AG04450 (cell line): ENCODE measurements at regions not wholly inside any gene's neighbourhood (a gene's known extent, or its start where the extent isn't known, plus 50 kb on each side); places are given as distances from the start of the nearest gene placed in this dataset.

Experiments used
- CTCF ChIA-PET: fragments of 300-600, 350-600 bp; formaldehyde crosslinking; extraction: SDS; loops from one replicate; lab custom pipeline; 2022; ENCODE audit warnings: antibody characterized with exemption, inconsistent platforms; lab: Charles Lee
- POLR2A ChIA-PET: fragments of 350-600 bp; formaldehyde crosslinking; extraction: SDS; loops from one replicate; lab custom pipeline; 2021; ENCODE audit warnings: antibody characterized with exemption, inconsistent platforms; lab: Yijun Ruan, JAX
- DNase-seq: peaks from one replicate; pipeline ENCODE4 v3.0.0-alpha.2; 2011; ENCODE audit warnings: low read depth, low spot score
- H3K27ac ChIP-seq: one replicate; pipeline ENCODE4 v1.5.1; 2012; ENCODE audit warnings: low read depth, low read length, control low read depth
- H3K27me3 ChIP-seq: one replicate; pipeline ENCODE4 v1.6.0; 2012; ENCODE audit warnings: low read length; ENCODE audit not compliant: control insufficient read depth, insufficient read depth
- H3K4me3 ChIP-seq: 2 replicates; pipeline ENCODE4 v1.5.1; 2011; ENCODE audit warnings: mild to moderate bottlenecking, low read depth, low read length, control low read depth
- H3K9me3 ChIP-seq: 2 replicates; pipeline ENCODE4 v1.5.1; 2012; ENCODE audit warnings: low read length; ENCODE audit not compliant: control insufficient read depth, insufficient read depth
- TF ChIP-seq, protein P1 (sequence below): IDR thresholded peaks from 2 replicates; pipeline ENCODE4 v1.5.1; 2011; ENCODE audit warnings: low read depth, low read length, control low read depth, inconsistent platforms

DNA sequence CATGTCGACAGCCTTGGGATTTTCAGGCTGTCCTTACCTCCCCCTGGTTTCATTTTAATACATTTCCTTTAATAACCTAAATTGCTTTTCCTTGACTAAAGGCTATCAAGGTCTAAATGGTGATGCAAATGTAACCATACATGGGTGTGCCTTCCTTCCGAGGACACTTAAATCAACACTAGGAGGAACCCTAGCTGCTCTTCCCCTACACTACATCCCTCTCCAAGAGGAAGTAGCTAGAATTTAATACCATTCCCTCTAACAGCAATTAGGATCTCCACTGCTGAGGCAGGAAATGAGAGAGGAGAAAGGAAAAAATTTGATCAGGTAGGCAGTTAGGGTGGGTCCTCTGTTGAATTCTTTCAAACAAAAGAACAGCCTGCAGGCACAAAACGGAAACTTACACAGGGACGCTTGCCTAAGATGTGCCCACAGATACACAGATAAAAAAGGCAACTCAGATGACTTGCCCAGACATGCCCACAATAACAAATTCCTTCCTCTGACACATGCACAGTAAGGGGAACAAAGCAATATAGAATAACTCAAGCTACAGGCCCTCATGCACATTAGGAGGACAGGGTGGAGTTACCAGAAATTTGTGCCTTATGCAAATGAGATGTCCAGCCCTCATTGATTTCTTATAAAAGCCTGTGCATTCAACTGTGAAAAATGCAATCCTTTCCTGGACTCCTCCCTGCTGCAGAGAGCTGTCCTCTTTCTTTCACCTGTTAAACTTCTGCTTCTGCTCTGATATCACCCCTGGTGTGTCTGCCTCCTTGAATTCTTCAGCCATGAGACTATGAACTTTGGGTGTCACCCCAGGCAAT lies 1024.4 kb upstream of the CADM2 start:
- CTCF ChIA-PET: no interaction called here
- peaks cover 6% of the 10 kb centered on the region for H3K9me3 ChIP-seq
- POLR2A ChIA-PET: no interaction called here
- H3K4me3 ChIP-seq: no peak overlapping the region
- H3K27me3 ChIP-seq: no peaks in the 10 kb centered on the region
- no peak for DNase-seq
- H3K27ac ChIP-seq: no peak overlapping the region
- TF ChIP-seq, protein P1, sequence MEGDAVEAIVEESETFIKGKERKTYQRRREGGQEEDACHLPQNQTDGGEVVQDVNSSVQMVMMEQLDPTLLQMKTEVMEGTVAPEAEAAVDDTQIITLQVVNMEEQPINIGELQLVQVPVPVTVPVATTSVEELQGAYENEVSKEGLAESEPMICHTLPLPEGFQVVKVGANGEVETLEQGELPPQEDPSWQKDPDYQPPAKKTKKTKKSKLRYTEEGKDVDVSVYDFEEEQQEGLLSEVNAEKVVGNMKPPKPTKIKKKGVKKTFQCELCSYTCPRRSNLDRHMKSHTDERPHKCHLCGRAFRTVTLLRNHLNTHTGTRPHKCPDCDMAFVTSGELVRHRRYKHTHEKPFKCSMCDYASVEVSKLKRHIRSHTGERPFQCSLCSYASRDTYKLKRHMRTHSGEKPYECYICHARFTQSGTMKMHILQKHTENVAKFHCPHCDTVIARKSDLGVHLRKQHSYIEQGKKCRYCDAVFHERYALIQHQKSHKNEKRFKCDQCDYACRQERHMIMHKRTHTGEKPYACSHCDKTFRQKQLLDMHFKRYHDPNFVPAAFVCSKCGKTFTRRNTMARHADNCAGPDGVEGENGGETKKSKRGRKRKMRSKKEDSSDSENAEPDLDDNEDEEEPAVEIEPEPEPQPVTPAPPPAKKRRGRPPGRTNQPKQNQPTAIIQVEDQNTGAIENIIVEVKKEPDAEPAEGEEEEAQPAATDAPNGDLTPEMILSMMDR: no peak

DNA sequence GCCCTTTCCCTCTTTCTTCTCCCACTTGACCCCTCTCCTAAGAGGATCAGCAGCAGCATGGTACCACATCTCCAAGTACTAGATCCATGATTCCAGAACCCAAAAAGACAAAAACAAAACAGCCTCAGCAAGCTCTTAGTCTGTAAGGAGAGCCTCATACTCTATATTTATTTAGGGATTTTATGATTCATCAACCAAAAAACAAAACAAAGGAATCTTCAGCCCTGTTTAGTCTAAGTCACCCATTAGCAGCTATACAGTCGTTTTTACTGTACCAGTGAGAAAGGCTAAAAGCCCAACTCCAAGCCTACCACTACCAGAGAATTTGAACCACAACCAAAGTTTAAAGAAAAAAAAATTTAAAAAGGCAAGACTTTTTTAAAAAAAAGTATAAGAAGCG lies 1020.3 kb upstream of the CADM2 start:
- no peak for DNase-seq
- H3K4me3 ChIP-seq: no peak overlapping the region
- TF ChIP-seq, protein P1: no peak
- H3K9me3 ChIP-seq: peaks cover 17% of the 10 kb centered on the region
- no peak overlapping the region for H3K27ac ChIP-seq
- ChIA-PET CTCF (interaction anchor here (1.0 kb wide), 1 partner anchor 1628 kb away, joined by 3 read pairs; no protein-coding TSS in a partner anchor), POLR2A (no interaction called here)
- H3K27me3 ChIP-seq: no peaks in the 10 kb centered on the region

DNA sequence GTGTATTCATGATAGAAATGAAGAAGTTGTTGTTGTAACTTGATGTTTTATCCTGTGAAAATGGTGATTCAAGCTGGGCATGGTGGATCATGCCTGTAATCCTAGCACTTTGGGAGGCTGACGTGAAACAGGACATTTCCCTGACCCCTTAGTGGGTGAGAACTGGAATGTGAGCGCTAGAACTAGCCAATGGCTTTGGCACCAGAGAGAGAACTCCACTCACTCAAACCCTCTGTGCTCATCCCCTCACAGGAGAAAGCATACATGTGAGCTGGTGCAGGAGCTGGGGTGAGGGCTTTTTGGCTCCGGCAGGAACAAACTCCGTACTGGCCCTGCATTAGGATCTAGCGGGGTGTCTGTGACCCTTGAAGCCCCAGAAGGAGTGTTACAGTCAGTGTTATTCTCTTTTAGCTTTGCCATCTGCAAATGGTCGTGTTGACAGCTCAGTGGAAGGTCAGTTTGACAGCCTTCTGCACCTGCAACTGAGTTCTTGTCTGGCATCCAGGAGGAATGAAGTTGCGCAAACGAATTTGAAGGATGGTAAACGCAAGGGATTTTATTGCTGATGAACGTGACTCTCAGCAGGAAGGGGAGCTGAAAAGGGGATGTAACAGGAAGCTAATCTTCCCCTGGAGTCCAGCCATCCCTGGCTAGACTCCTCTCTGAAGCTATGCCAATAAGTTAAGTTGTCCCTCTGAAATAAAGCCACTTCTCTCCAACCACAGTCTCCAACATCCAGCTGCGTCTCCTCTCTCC lies 1016.6 kb upstream of the CADM2 start:
- Histone ChIP-seq H3K27me3 (no peaks in the 10 kb centered on the region), H3K4me3 (no peak overlapping the region), H3K9me3 (peaks cover 12% of the 10 kb centered on the region; the same call in 1 of the 2 replicates), H3K27ac (no peak overlapping the region)
- TF ChIP-seq, protein P1: no peak
- ChIA-PET POLR2A (no interaction called here), CTCF (no interaction called here)
- DNase-seq: no peak

DNA sequence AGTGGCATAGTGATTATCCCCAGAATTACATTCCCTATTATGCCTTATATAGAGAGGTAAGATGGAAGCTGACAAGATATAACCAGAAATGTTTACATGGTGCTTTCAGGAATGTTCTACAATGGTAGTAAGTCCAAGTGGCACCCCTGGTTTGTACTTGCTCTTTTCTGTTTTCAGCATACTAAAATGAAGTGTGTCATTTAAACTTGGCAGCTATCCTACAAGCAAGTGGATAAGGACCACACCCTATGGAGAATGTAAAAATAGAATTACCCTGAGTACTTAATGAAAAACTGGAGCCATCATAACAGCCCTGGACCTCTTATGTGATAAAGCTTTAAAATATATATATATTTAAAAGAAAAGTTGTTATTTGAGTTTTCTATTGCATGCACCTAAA lies 1012.7 kb upstream of the CADM2 start:
- ChIA-PET CTCF (no interaction called here), POLR2A (no interaction called here)
- Histone ChIP-seq H3K4me3 (no peak overlapping the region), H3K27ac (no peak overlapping the region), H3K27me3 (no peaks in the 10 kb centered on the region), H3K9me3 (peaks cover 12% of the 10 kb centered on the region; the same call in 1 of the 2 replicates)
- TF ChIP-seq, protein P1: no peak
- no peak for DNase-seq

DNA sequence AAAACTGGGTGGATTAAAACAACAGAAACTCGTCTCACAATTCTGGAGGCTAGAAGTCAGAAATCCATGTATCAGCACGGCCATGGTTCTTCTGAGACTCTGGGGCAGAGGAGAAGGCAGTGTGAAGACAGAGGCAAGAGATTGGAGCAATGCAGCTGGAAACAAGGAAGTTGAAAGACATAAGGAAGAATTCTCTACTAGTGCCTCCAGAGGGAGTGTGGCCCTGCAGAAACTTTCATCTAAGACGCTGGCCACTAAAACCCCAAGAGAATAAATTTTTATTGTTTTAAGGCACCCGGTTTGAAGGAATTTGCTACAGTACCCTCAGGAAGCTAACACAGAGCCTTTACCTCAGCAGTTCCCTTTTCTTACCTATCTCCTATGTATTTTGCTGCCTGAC lies 1012.2 kb upstream of the CADM2 start:
- Histone ChIP-seq H3K9me3 (peaks cover 12% of the 10 kb centered on the region; the same call in 1 of the 2 replicates), H3K4me3 (no peak overlapping the region), H3K27ac (no peak overlapping the region), H3K27me3 (no peaks in the 10 kb centered on the region)
- CTCF ChIA-PET: no interaction called here
- no peak for DNase-seq
- TF ChIP-seq, protein P1: no peak
- POLR2A ChIA-PET: no interaction called here
